CD4-positive, alpha-beta T cell (primary cell): ENCODE measurements at regions not wholly inside any gene's neighbourhood (a gene's known extent, or its start where the extent isn't known, plus 50 kb on each side); places are given as distances from the start of the nearest gene placed in this dataset.

ENCODE experiments used
- ATAC-seq: fragments of 200-7000 bp; cut with Tn5 transposase; one replicate; pipeline ENCODE4 v1.10.0; 2022; ENCODE audit warnings: mild to moderate bottlenecking; ENCODE audit not compliant: poor library complexity
- CTCF ChIA-PET: fragments of 350-600 bp; sonication (Branson Sonifier 250); formaldehyde crosslinking; loops from one replicate; lab custom pipeline; 2021; ENCODE audit warnings: antibody characterized with exemption, inconsistent platforms; lab: Charles Lee
- POLR2A ChIA-PET: fragments of 350-600 bp; sonication (Branson Sonifier 250); formaldehyde crosslinking; loops from one replicate; lab custom pipeline; 2021; ENCODE audit warnings: antibody characterized with exemption, inconsistent platforms; lab: Charles Lee
- DNase-seq, 14 experiments: peaks; one replicate each; pipeline ENCODE4 v3.0.0-alpha.2; 2013 to 2020; ENCODE audit warnings: mixed read lengths in 2 of 14
- H3K27ac ChIP-seq, 2 donors: one replicate each; pipeline versions ENCODE4 v1.5.1 to v1.7.0; 2013; ENCODE audit warnings: low read length in 2 of 2, low read depth in 1 of 2, mild to moderate bottlenecking in 1 of 2
- H3K27me3 ChIP-seq, 2 experiments: 1 replicate in 1 of 2; 2 replicates in 1 of 2; pipeline versions ENCODE4 v1.6.1 to v1.7.0; 2013; ENCODE audit warnings: low read length in 2 of 2, control low read depth in 1 of 2, mild to moderate bottlenecking in 1 of 2, moderate library complexity in 1 of 2; ENCODE audit not compliant: insufficient read depth in 2 of 2, control insufficient read depth in 1 of 2
- H3K36me3 ChIP-seq: one replicate; pipeline ENCODE4 v1.6.1; 2013; ENCODE audit warnings: low read length, control low read depth; ENCODE audit not compliant: insufficient read depth
- H3K4me1 ChIP-seq: one replicate; pipeline ENCODE4 v1.6.1; 2013; ENCODE audit warnings: low read length, control low read depth; ENCODE audit not compliant: insufficient read depth
- H3K4me3 ChIP-seq: one replicate; pipeline ENCODE4 v1.5.1; 2013; ENCODE audit warnings: mild to moderate bottlenecking, low read length, moderate library complexity
- H3K9me3 ChIP-seq, 2 experiments: 1 replicate in 1 of 2; 2 replicates in 1 of 2; pipeline versions ENCODE4 v1.6.1 to v1.7.0; 2013; ENCODE audit warnings: low read length in 2 of 2, mild to moderate bottlenecking in 2 of 2, control low read depth in 1 of 2, moderate library complexity in 1 of 2; ENCODE audit not compliant: control insufficient read depth in 1 of 2, insufficient read depth in 1 of 2
- H3K27ac Mint-ChIP-seq: one replicate; pipeline ENCODE4 v1.8.0; 2020; ENCODE audit warnings: mixed read lengths
- H3K27me3 Mint-ChIP-seq: one replicate; pipeline ENCODE4 v1.8.0; 2021; ENCODE audit warnings: mixed read lengths
- H3K36me3 Mint-ChIP-seq: one replicate; pipeline ENCODE4 v1.8.0; 2021; ENCODE audit warnings: low read depth, mixed read lengths
- H3K4me1 Mint-ChIP-seq: one replicate; pipeline ENCODE4 v1.8.0; 2021; ENCODE audit warnings: low read depth, mixed read lengths
- H3K4me3 Mint-ChIP-seq: one replicate; pipeline ENCODE4 v1.8.0; 2020; ENCODE audit warnings: mild to moderate bottlenecking, mixed read lengths
- H3K9me3 Mint-ChIP-seq: one replicate; pipeline ENCODE4 v1.8.0; 2020; ENCODE audit warnings: mixed read lengths
- intact Hi-C, 2 experiments: fragments of 100-400 bp; cut with DNase I in 1 of 2; cut with micrococcal nuclease in 1 of 2; formaldehyde crosslinking; loops; one replicate each; pipeline versions ENCODE4 v1.15.1 to v1.9.0; 2023 to 2025; cut with DNase I, micrococcal nuclease
- TF ChIP-seq, protein P1 (sequence below): fragments of 200-600 bp; IDR thresholded peaks from one replicate; pipeline ENCODE4 v1.8.0; 2022; ENCODE audit warnings: antibody characterized with exemption, mild to moderate bottlenecking

DNA sequence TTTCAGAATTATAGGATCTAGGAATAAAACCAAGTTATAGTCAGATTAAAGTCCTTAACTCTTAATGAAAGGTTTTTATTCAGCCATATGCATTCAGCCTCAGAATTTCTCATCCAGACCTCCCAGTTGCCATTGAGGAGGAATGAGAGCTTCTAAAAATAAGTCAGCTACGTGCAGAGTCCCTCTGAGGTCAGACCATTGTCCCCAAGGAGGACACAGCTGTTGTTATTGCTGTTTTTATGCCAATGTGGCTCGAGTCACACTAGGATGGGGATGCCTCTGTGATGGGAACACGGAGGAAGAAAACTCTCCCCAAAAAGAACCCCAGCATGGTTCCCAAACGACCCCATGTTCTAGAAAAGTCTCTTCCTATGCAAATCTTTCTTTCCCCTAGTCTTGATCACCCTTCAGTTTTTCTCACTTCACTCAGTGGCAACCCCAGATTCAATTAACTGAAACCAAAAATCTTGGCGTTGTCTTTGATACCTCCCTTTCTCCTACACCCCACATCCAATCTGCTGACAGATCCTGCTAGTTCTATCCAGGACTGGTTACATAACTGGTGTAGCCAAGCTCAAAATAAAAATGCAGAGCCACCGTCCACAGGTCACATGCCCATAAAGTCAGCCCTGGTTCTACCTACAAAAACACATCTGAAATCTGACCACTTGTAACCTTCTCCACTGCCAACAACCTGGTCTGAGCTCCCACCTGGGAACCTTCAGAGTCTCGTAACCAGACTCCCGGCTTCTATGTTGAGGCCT is 138.2 kb upstream of the ERCC4 start:
- Histone ChIP-seq H3K27me3 (no peaks in the 10 kb centered on the region), H3K9me3 (peaks cover 0 to 5% of the 10 kb centered on the region in 2 experiments), H3K4me3 (no peak overlapping the region), H3K4me1 (no peaks in the 10 kb centered on the region), H3K27ac (no peak overlapping the region), H3K36me3 (no peaks in the 10 kb centered on the region)
- Mint-ChIP-seq H3K4me3 (no peak overlapping the region), H3K36me3 (no peaks in the 10 kb centered on the region), H3K9me3 (peaks cover 2% of the 10 kb centered on the region), H3K27me3 (no peaks in the 10 kb centered on the region), H3K4me1 (no peaks in the 10 kb centered on the region), H3K27ac (no peak overlapping the region)
- DNase-seq (no peak), ATAC-seq (no peak)
- ChIA-PET POLR2A (no interaction called here), CTCF (no interaction called here)
- intact Hi-C loops, result loop anchor here in 1 of 2 experiments (10.0 kb wide), 1 partner anchor 63 kb away; no protein-coding TSS in a partner anchor
- TF ChIP-seq, protein P1, sequence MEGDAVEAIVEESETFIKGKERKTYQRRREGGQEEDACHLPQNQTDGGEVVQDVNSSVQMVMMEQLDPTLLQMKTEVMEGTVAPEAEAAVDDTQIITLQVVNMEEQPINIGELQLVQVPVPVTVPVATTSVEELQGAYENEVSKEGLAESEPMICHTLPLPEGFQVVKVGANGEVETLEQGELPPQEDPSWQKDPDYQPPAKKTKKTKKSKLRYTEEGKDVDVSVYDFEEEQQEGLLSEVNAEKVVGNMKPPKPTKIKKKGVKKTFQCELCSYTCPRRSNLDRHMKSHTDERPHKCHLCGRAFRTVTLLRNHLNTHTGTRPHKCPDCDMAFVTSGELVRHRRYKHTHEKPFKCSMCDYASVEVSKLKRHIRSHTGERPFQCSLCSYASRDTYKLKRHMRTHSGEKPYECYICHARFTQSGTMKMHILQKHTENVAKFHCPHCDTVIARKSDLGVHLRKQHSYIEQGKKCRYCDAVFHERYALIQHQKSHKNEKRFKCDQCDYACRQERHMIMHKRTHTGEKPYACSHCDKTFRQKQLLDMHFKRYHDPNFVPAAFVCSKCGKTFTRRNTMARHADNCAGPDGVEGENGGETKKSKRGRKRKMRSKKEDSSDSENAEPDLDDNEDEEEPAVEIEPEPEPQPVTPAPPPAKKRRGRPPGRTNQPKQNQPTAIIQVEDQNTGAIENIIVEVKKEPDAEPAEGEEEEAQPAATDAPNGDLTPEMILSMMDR, result no peak

DNA sequence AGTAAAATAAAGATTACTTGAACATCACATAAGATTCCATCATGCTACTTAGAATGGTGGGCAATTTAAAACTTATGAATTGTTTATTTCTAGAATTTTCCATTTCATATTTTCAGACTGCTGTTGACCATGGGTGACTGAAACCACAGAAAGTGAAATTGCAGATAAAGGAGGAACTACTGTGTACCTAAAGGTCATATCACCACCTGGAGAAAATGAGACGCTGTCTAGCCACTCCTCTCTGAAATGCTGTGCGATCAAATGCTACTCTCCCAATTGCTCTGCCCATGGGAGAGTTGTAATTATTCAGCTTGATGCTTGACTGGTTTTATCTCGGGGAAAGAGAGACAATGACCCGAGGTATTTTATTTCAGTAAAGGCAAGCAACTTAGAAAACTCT is 128.9 kb upstream of the ERCC4 start:
- TF ChIP-seq, protein P1, result no peak
- POLR2A ChIA-PET, result no interaction called here
- H3K4me1 Mint-ChIP-seq, result no peaks in the 10 kb centered on the region
- ATAC-seq (no peak), DNase-seq (no peak)
- H3K4me1 ChIP-seq, result no peaks in the 10 kb centered on the region
- no peak overlapping the region for H3K27ac ChIP-seq
- no peak overlapping the region for H3K4me3 Mint-ChIP-seq
- H3K4me3 ChIP-seq, result no peak overlapping the region
- H3K9me3 ChIP-seq, result peaks cover 0 to 4% of the 10 kb centered on the region in 2 experiments
- H3K27ac Mint-ChIP-seq, result no peak overlapping the region
- intact Hi-C loops, result no loop called here
- H3K36me3 Mint-ChIP-seq, result no peaks in the 10 kb centered on the region
- H3K36me3 ChIP-seq, result no peaks in the 10 kb centered on the region
- peaks cover 13% of the 10 kb centered on the region for H3K27me3 Mint-ChIP-seq
- peaks cover 0 to 8% of the 10 kb centered on the region in 2 experiments for H3K27me3 ChIP-seq
- CTCF ChIA-PET, result no interaction called here
- H3K9me3 Mint-ChIP-seq, result peaks cover 9% of the 10 kb centered on the region

DNA sequence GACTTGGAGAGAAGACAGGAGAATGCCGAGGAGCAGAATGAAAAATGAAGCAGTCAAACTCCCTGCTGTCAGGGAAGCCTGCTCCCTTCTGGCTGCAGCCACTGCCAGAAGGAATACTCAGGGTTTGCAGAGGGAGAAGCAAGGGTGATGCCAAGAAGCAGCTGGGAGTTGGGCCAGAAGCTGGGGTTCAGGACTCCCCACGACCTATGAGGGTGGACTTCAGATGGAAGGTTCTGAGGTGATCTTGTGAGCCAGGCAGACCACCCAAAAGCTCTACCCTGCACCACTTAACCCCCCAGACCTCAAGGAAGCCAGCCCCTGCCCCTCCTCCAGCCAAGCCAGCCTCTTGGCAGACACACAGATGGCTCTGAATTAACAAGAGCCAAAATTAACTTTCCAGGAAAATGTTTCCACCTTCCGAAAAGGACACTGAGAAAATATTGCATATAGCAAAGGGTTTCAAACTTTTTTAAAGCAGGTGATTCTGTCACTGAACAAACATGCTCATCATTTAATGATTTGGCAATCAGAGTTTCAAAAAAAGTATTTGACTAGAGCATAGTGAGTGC is 126.0 kb upstream of the ERCC4 start:
- DNase-seq (no peak), ATAC-seq (no peak)
- no peaks in the 10 kb centered on the region for H3K9me3 ChIP-seq
- H3K4me1 Mint-ChIP-seq, result no peaks in the 10 kb centered on the region
- no peaks in the 10 kb centered on the region for H3K36me3 Mint-ChIP-seq
- TF ChIP-seq, protein P1, result no peak
- H3K27me3 ChIP-seq, result peaks cover 0 to 8% of the 10 kb centered on the region in 2 experiments
- no peaks in the 10 kb centered on the region for H3K4me1 ChIP-seq
- H3K27ac Mint-ChIP-seq, result no peak overlapping the region
- intact Hi-C loops, result no loop called here
- H3K4me3 Mint-ChIP-seq, result no peak overlapping the region
- no peaks in the 10 kb centered on the region for H3K36me3 ChIP-seq
- H3K4me3 ChIP-seq, result no peak overlapping the region
- no peak overlapping the region for H3K27ac ChIP-seq
- peaks cover 9% of the 10 kb centered on the region for H3K9me3 Mint-ChIP-seq
- POLR2A ChIA-PET, result no interaction called here
- CTCF ChIA-PET, result no interaction called here
- H3K27me3 Mint-ChIP-seq, result peaks cover 13% of the 10 kb centered on the region
